ENCODE measurements at regions not wholly inside any gene's neighbourhood (a gene's known extent, or its start where the extent isn't known, plus 50 kb on each side); places are given as distances from the start of the nearest gene placed in this dataset.

GRCh38 chrX:3176439-3176820 lies 135.2 kb downstream of the ARSF start:
- TF ChIP-seq, protein P1, sequence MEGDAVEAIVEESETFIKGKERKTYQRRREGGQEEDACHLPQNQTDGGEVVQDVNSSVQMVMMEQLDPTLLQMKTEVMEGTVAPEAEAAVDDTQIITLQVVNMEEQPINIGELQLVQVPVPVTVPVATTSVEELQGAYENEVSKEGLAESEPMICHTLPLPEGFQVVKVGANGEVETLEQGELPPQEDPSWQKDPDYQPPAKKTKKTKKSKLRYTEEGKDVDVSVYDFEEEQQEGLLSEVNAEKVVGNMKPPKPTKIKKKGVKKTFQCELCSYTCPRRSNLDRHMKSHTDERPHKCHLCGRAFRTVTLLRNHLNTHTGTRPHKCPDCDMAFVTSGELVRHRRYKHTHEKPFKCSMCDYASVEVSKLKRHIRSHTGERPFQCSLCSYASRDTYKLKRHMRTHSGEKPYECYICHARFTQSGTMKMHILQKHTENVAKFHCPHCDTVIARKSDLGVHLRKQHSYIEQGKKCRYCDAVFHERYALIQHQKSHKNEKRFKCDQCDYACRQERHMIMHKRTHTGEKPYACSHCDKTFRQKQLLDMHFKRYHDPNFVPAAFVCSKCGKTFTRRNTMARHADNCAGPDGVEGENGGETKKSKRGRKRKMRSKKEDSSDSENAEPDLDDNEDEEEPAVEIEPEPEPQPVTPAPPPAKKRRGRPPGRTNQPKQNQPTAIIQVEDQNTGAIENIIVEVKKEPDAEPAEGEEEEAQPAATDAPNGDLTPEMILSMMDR (IDR thresholded peaks at IDR 0.05): no peak
- TF ChIP-seq POLR2AphosphoS5 (IDR thresholded peaks at IDR 0.05; ENCODE audit: low read depth, low read length) (no peak), EP300 (IDR thresholded peaks at IDR 0.05; ENCODE audit: borderline replicate concordance in 1 of 2, low read depth in 1 of 2, low read length in 1 of 2) (no peak), GABPA (IDR thresholded peaks at IDR 0.05; ENCODE audit: low read depth) (no peak), TAF1 (IDR thresholded peaks at IDR 0.05; ENCODE audit: borderline replicate concordance, low read depth, low read length) (no peak), MEF2A (IDR thresholded peaks at IDR 0.05; ENCODE audit: borderline replicate concordance, low read depth) (no peak), RAD21 (IDR thresholded peaks at IDR 0.05; ENCODE audit: low read length) (no peak), SIN3A (IDR thresholded peaks at IDR 0.05; ENCODE audit: borderline replicate concordance, low read depth, low read length) (no peak), YY1 (IDR thresholded peaks at IDR 0.05; ENCODE audit: low read depth) (no peak), RXRA (IDR thresholded peaks at IDR 0.05; ENCODE audit: borderline replicate concordance, low read depth) (no peak)
- TF ChIP-seq, protein P2, sequence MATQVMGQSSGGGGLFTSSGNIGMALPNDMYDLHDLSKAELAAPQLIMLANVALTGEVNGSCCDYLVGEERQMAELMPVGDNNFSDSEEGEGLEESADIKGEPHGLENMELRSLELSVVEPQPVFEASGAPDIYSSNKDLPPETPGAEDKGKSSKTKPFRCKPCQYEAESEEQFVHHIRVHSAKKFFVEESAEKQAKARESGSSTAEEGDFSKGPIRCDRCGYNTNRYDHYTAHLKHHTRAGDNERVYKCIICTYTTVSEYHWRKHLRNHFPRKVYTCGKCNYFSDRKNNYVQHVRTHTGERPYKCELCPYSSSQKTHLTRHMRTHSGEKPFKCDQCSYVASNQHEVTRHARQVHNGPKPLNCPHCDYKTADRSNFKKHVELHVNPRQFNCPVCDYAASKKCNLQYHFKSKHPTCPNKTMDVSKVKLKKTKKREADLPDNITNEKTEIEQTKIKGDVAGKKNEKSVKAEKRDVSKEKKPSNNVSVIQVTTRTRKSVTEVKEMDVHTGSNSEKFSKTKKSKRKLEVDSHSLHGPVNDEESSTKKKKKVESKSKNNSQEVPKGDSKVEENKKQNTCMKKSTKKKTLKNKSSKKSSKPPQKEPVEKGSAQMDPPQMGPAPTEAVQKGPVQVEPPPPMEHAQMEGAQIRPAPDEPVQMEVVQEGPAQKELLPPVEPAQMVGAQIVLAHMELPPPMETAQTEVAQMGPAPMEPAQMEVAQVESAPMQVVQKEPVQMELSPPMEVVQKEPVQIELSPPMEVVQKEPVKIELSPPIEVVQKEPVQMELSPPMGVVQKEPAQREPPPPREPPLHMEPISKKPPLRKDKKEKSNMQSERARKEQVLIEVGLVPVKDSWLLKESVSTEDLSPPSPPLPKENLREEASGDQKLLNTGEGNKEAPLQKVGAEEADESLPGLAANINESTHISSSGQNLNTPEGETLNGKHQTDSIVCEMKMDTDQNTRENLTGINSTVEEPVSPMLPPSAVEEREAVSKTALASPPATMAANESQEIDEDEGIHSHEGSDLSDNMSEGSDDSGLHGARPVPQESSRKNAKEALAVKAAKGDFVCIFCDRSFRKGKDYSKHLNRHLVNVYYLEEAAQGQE (IDR thresholded peaks at IDR 0.05; ENCODE audit: low read depth, low read length): no peak
- TF ChIP-seq, protein P3, sequence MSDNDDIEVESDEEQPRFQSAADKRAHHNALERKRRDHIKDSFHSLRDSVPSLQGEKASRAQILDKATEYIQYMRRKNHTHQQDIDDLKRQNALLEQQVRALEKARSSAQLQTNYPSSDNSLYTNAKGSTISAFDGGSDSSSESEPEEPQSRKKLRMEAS (IDR thresholded peaks at IDR 0.05; ENCODE audit: low read depth): no peak

All from SK-N-SH (cell line).